WERI-Rb-1 (cell line): ENCODE measurements at regions not wholly inside any gene's neighbourhood (a gene's known extent, or its start where the extent isn't known, plus 50 kb on each side); places are given as distances from the start of the nearest gene placed in this dataset.

Experiments
- DNase-seq: peaks from one replicate; pipeline ENCODE4 v3.0.0-alpha.2; 2020
- H3K27ac ChIP-seq: fragments of 250-450 bp; sonication (Bioruptor Pico); 2 replicates; pipeline ENCODE4 v1.5.1; 2020; ENCODE audit warnings: mild to moderate bottlenecking, moderate library complexity
- H3K27me3 ChIP-seq: fragments of 250-450 bp; sonication (Bioruptor Pico); 2 replicates; pipeline ENCODE4 v1.5.1; 2021; ENCODE audit warnings: mild to moderate bottlenecking, low read depth, moderate library complexity; ENCODE audit not compliant: insufficient read depth, severe bottlenecking
- H3K36me3 ChIP-seq: fragments of 250-450 bp; sonication (Bioruptor Pico); 2 replicates; pipeline ENCODE4 v1.5.1; 2020; ENCODE audit warnings: mild to moderate bottlenecking, moderate library complexity
- H3K4me3 ChIP-seq: 2 replicates; pipeline ENCODE4 v1.5.1; 2011; ENCODE audit warnings: low read depth, mild to moderate bottlenecking, control low read depth, low read length
- H3K9me3 ChIP-seq: fragments of 250-450 bp; sonication (Bioruptor Pico); 2 replicates; pipeline ENCODE4 v1.5.1; 2021; ENCODE audit warnings: mild to moderate bottlenecking, moderate library complexity; ENCODE audit not compliant: severe bottlenecking
- TF ChIP-seq, protein P1 (sequence below): IDR thresholded peaks from 2 replicates; pipeline ENCODE4 v1.5.1; 2011; ENCODE audit warnings: low read depth, mild to moderate bottlenecking, control low read depth, inconsistent platforms, low read length

DNA sequence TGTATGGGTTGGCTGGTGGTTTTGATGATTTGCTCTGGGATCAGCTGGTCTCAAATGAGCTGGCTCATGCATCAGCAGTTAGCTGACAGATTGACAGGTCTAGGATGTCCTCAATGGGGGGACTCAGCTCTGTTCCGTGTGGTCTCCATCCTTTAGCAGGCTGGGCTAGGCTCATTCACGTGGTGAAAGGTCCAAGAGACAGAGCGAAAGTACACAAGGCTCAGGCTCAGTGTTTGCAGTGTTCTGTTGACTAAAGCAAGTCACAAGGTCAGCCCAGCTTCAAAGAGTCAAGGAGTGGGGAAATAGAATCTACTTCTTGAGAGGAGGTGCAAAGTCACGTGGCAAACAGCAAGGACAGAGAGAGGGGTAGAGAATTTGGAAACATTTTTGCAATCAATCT, 126.5 kb upstream of the CMC1 start:
- H3K36me3 ChIP-seq: no peaks in the 10 kb centered on the region
- H3K4me3 ChIP-seq: no peak overlapping the region
- H3K9me3 ChIP-seq: no peaks in the 10 kb centered on the region
- no peak overlapping the region for H3K27ac ChIP-seq
- no peak for DNase-seq
- no peaks in the 10 kb centered on the region for H3K27me3 ChIP-seq
- TF ChIP-seq, protein P1, sequence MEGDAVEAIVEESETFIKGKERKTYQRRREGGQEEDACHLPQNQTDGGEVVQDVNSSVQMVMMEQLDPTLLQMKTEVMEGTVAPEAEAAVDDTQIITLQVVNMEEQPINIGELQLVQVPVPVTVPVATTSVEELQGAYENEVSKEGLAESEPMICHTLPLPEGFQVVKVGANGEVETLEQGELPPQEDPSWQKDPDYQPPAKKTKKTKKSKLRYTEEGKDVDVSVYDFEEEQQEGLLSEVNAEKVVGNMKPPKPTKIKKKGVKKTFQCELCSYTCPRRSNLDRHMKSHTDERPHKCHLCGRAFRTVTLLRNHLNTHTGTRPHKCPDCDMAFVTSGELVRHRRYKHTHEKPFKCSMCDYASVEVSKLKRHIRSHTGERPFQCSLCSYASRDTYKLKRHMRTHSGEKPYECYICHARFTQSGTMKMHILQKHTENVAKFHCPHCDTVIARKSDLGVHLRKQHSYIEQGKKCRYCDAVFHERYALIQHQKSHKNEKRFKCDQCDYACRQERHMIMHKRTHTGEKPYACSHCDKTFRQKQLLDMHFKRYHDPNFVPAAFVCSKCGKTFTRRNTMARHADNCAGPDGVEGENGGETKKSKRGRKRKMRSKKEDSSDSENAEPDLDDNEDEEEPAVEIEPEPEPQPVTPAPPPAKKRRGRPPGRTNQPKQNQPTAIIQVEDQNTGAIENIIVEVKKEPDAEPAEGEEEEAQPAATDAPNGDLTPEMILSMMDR: no peak

DNA sequence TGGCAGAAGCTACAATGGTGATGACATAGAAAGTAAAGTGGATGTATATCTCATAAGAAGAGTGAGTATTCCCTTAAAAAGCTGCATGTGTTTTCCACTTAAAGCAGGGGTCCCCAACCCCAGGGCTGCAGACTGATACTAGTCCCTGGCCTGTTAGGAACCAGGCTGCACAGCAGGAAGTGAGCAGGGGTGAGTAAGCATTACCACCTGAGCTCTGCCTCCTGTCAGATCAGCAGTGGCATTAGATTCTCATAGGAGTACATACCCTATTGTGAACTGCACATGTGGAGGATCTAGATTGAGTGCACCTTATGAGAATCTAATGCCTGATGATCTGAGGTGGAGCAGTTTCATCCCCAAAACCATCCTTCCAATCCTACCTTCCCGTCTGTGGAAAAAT, 126.1 kb upstream of the CMC1 start:
- H3K36me3 ChIP-seq: no peaks in the 10 kb centered on the region
- no peak overlapping the region for H3K4me3 ChIP-seq
- no peak for DNase-seq
- H3K9me3 ChIP-seq: no peaks in the 10 kb centered on the region
- no peaks in the 10 kb centered on the region for H3K27me3 ChIP-seq
- no peak overlapping the region for H3K27ac ChIP-seq
- TF ChIP-seq, protein P1: no peak

DNA sequence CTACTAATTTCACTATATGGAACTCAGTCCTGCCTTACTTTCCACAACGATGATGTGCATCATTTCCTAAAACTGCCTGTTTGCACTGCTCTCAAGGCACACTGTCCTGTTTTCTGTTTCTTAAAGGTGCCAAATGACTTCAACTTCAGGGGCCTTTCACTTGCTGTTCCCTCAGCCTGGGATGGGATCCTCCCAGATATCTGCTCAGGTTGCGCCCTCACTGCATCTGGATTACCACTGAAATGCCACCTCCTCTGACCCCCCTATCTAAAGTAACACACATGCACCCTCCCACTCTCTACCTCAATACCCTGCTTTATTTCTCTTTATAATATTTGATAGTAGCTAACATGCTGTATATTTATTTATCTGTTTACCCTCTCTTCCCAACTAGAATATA, 123.8 kb upstream of the CMC1 start:
- Histone ChIP-seq H3K27me3 (no peaks in the 10 kb centered on the region), H3K9me3 (no peaks in the 10 kb centered on the region), H3K36me3 (no peaks in the 10 kb centered on the region), H3K27ac (no peak overlapping the region), H3K4me3 (no peak overlapping the region)
- no peak for DNase-seq
- TF ChIP-seq, protein P1: no peak

DNA sequence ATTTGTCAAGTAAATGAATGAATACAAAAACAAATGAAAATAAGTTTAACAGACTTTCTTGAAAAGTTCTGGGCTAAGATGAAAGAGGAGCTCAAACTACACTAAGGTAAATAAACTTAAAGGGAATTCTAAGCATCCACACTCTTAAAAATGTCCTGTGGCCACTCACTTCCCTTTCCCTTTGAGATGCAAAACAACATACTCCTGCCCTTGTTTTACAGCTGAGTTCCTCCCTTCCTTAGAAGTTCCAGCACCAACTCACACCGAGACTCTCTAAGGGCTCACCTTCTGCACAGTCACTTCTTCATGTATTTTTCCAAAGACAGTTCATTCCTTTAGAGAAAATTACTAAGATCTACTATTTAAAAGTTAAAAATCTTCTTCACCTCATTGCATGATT, 123.3 kb upstream of the CMC1 start:
- Histone ChIP-seq H3K4me3 (no peak overlapping the region), H3K36me3 (no peaks in the 10 kb centered on the region), H3K9me3 (no peaks in the 10 kb centered on the region), H3K27ac (no peak overlapping the region), H3K27me3 (no peaks in the 10 kb centered on the region)
- TF ChIP-seq, protein P1: no peak
- no peak for DNase-seq

DNA sequence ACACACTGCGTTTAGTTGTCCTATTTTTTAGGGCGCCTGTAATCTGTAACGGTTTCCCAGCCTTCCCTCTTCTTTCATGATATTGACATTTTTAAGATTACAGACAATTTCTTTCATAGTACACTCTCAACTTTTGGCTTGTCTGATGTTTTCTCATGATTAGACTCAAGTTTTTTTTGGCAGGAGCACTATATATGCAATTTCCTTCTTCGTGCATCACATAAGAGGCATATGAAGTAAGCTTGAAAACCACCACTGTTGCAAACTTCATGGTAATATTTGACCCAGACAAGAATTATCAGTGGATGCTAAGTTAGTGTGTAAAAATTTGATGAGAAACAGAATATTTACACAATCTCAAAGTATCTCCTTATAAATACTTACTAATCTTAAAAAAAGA, 119.2 kb upstream of the CMC1 start:
- Histone ChIP-seq H3K36me3 (no peaks in the 10 kb centered on the region), H3K9me3 (no peaks in the 10 kb centered on the region), H3K27ac (no peak overlapping the region), H3K27me3 (no peaks in the 10 kb centered on the region), H3K4me3 (no peak overlapping the region)
- TF ChIP-seq, protein P1: no peak
- no peak for DNase-seq

GRCh38 chr3:28124882-28125281, 116.5 kb upstream of the CMC1 start:
- no peak overlapping the region for H3K4me3 ChIP-seq
- H3K27ac ChIP-seq: no peak overlapping the region
- no peak for DNase-seq
- no peaks in the 10 kb centered on the region for H3K9me3 ChIP-seq
- no peaks in the 10 kb centered on the region for H3K27me3 ChIP-seq
- no peaks in the 10 kb centered on the region for H3K36me3 ChIP-seq
- TF ChIP-seq, protein P1: no peak
